PC-3 (cell line): ENCODE measurements at regions not wholly inside any gene's neighbourhood (a gene's known extent, or its start where the extent isn't known, plus 50 kb on each side); places are given as distances from the start of the nearest gene placed in this dataset.

Source experiments
- ATAC-seq: fragments of 200-7000 bp; cut with Tn5 transposase; 2 replicates; pipeline ENCODE4 v1.9.1; 2020; ENCODE audit warnings: mild to moderate bottlenecking, moderate library complexity
- BruUV-seq: library from RNA; stranded (reverse); fragments of 400-500 nt; replicated peaks from 2 replicates; lab custom pipeline; 2021; lab: Mats Ljungman, UMichigan
- CTCF ChIA-PET: fragments of 300-600 bp; sonication (Branson Sonifier 250); formaldehyde crosslinking; loops from one replicate; lab custom pipeline; 2022; ENCODE audit warnings: antibody characterized with exemption; lab: Charles Lee
- POLR2A ChIA-PET: fragments of 300-600 bp; sonication (Branson Sonifier 250); formaldehyde crosslinking; loops from one replicate; lab custom pipeline; 2022; ENCODE audit warnings: antibody characterized with exemption; ENCODE audit not compliant: unreplicated experiment; lab: Charles Lee
- DNase-seq: peaks from one replicate; pipeline ENCODE4 v3.0.0-alpha.2; 2015
- H2AFZ ChIP-seq: fragments of 300-600 bp; sonication (generic); 2 replicates; pipeline ENCODE4 v1.6.0; 2016; ENCODE audit warnings: antibody characterized with exemption, low read length
- H3F3A ChIP-seq: fragments of 300-600 bp; sonication (generic); one replicate; pipeline ENCODE4 v1.6.0; 2017; ENCODE audit warnings: antibody characterized with exemption, low read length, control low read depth, mild to moderate bottlenecking; ENCODE audit not compliant: unreplicated experiment
- H3K27ac ChIP-seq: fragments of 300-600 bp; sonication (generic); 2 replicates; pipeline ENCODE4 v1.5.1; 2016; ENCODE audit warnings: mild to moderate bottlenecking, low read length
- H3K27me3 ChIP-seq: fragments of 300-600 bp; sonication (generic); 2 replicates; pipeline ENCODE4 v1.6.1; 2016; ENCODE audit warnings: low read length, mixed read lengths
- H3K36me3 ChIP-seq: fragments of 300-600 bp; sonication (generic); 2 replicates; pipeline ENCODE4 v1.6.1; 2016; ENCODE audit warnings: low read depth, mixed run types, low read length, mixed read lengths
- H3K4me1 ChIP-seq: fragments of 300-600 bp; sonication (generic); 2 replicates; pipeline ENCODE4 v1.5.1; 2016; ENCODE audit warnings: low read length; ENCODE audit not compliant: insufficient read depth
- H3K4me2 ChIP-seq: fragments of 300-600 bp; sonication (generic); 2 replicates; pipeline ENCODE4 v1.6.0; 2016; ENCODE audit warnings: low read length
- H3K4me3 ChIP-seq: fragments of 300-600 bp; sonication (generic); 2 replicates; pipeline ENCODE4 v1.5.1; 2016; ENCODE audit warnings: mild to moderate bottlenecking, low read length, mixed read lengths
- H3K79me2 ChIP-seq: fragments of 300-600 bp; sonication (generic); 2 replicates; pipeline ENCODE4 v1.6.1; 2017; ENCODE audit warnings: low read length, mixed read lengths
- H3K9ac ChIP-seq: fragments of 300-600 bp; sonication (generic); 2 replicates; pipeline ENCODE4 v1.6.0; 2016; ENCODE audit warnings: mild to moderate bottlenecking, low read length
- H3K9me2 ChIP-seq: fragments of 300-600 bp; sonication (generic); replicated peaks from 2 replicates; pipeline ENCODE4 v1.6.1; 2016; ENCODE audit warnings: mixed run types, low read length, mixed read lengths
- H3K9me3 ChIP-seq: fragments of 300-600 bp; sonication (generic); 2 replicates; pipeline ENCODE4 v1.6.1; 2016; ENCODE audit warnings: low read length, mixed read lengths
- H4K20me1 ChIP-seq: fragments of 300-600 bp; sonication (generic); 2 replicates; pipeline ENCODE4 v1.6.1; 2016; ENCODE audit warnings: low read length, mixed read lengths
- CTCF ChIP-seq: fragments of 300-600 bp; sonication (generic); conservative IDR thresholded peaks from 2 replicates; pipeline ENCODE4 v1.5.1; 2017; ENCODE audit warnings: antibody characterized with exemption, low read depth, mild to moderate bottlenecking, low read length
- EZH2 ChIP-seq: fragments of 300-600 bp; sonication (generic); IDR thresholded peaks from one replicate; pipeline ENCODE4 v1.6.1; 2017; ENCODE audit warnings: antibody characterized with exemption, mild to moderate bottlenecking, low read length; ENCODE audit not compliant: unreplicated experiment
- EZH2phosphoT487 ChIP-seq: fragments of 300-600 bp; sonication (generic); IDR thresholded peaks from 2 replicates; pipeline ENCODE4 v1.6.1; 2018; ENCODE audit warnings: mild to moderate bottlenecking, antibody characterized with exemption, low read length, borderline replicate concordance
- intact Hi-C: fragments of 100-400 bp; cut with micrococcal nuclease; formaldehyde crosslinking; loops from 2 replicates; pipeline ENCODE4 v1.9.0; 2023

GRCh38 chr6:170091639-170092579, 199.0 kb downstream of the DLL1 start:
- TF ChIP-seq CTCF (no peak), EZH2 (no peak), EZH2phosphoT487 (no peak)
- Histone ChIP-seq H3K4me2 (no peak overlapping the region), H3F3A (no peaks in the 10 kb centered on the region), H3K9me2 (no peaks in the 10 kb centered on the region), H2AFZ (no peak overlapping the region), H3K79me2 (no peaks in the 10 kb centered on the region), H3K4me1 (no peaks in the 10 kb centered on the region), H3K9me3 (no peaks in the 10 kb centered on the region), H3K27ac (no peak overlapping the region), H3K4me3 (no peak overlapping the region), H3K27me3 (no peaks in the 10 kb centered on the region), H3K36me3 (no peaks in the 10 kb centered on the region), H3K9ac (no peak overlapping the region), H4K20me1 (no peaks in the 10 kb centered on the region)
- intact Hi-C loops = no loop called here
- DNase-seq (no peak), ATAC-seq (no peak)
- POLR2A ChIA-PET = no interaction called here
- CTCF ChIA-PET = no interaction called here
- BruUV-seq = no TSS peak

- no peaks in the 10 kb centered on the region for H3K9me3 ChIP-seq
- no peaks in the 10 kb centered on the region for H3K4me1 ChIP-seq
- TF ChIP-seq EZH2 (no peak), CTCF (no peak), EZH2phosphoT487 (no peak)
- intact Hi-C loops = no loop called here
- BruUV-seq = no TSS peak
- ChIA-PET CTCF (no interaction called here), POLR2A (no interaction called here)
- no peaks in the 10 kb centered on the region for H3K79me2 ChIP-seq
- H2AFZ ChIP-seq = no peak overlapping the region
- no peak overlapping the region for H3K4me2 ChIP-seq
- no peaks in the 10 kb centered on the region for H3K27me3 ChIP-seq
- H3K9me2 ChIP-seq = no peaks in the 10 kb centered on the region
- DNase-seq (no peak), ATAC-seq (no peak)
- no peaks in the 10 kb centered on the region for H4K20me1 ChIP-seq
- H3K27ac ChIP-seq = no peak overlapping the region
- no peaks in the 10 kb centered on the region for H3K36me3 ChIP-seq
- H3K4me3 ChIP-seq = no peak overlapping the region
- H3K9ac ChIP-seq = no peak overlapping the region
- no peaks in the 10 kb centered on the region for H3F3A ChIP-seq
These were observed 199.8 kb downstream of the DLL1 start for GRCh38 chr6:170091000-170091638.

GRCh38 chr6:170090561-170090960, 200.3 kb downstream of the DLL1 start:
- H3K4me1 ChIP-seq = no peaks in the 10 kb centered on the region
- TF ChIP-seq EZH2 (no peak), EZH2phosphoT487 (no peak), CTCF (no peak)
- H3K4me2 ChIP-seq = no peak overlapping the region
- no peak overlapping the region for H3K9ac ChIP-seq
- no peaks in the 10 kb centered on the region for H4K20me1 ChIP-seq
- no peak overlapping the region for H2AFZ ChIP-seq
- ChIA-PET POLR2A (no interaction called here), CTCF (no interaction called here)
- ATAC-seq = no peak
- no peak for DNase-seq
- H3K9me2 ChIP-seq = no peaks in the 10 kb centered on the region
- no TSS peak for BruUV-seq
- intact Hi-C loops = no loop called here
- no peaks in the 10 kb centered on the region for H3K9me3 ChIP-seq
- no peaks in the 10 kb centered on the region for H3K36me3 ChIP-seq
- no peaks in the 10 kb centered on the region for H3F3A ChIP-seq
- H3K27ac ChIP-seq = no peak overlapping the region
- no peaks in the 10 kb centered on the region for H3K27me3 ChIP-seq
- H3K4me3 ChIP-seq = no peak overlapping the region
- H3K79me2 ChIP-seq = no peaks in the 10 kb centered on the region
